ENCODE measurements at regions not wholly inside any gene's neighbourhood (a gene's known extent, or its start where the extent isn't known, plus 50 kb on each side); places are given as distances from the start of the nearest gene placed in this dataset.

GRCh38 chr3:87780811-87781210, 278.0 kb downstream of the CGGBP1 start:
- no peak for TF ChIP-seq CTCF (IDR thresholded peaks at IDR 0.05)
- TF ChIP-seq POLR2A (IDR thresholded peaks at IDR 0.05) = no peak
- no peak for ATAC-seq
- no peaks in the 10 kb centered on the region for H3K36me3 ChIP-seq (replicated peaks in 1 of 2; ENCODE audit: insufficient read depth in 1 of 2, low read depth in 2 of 2)
- H3K27ac ChIP-seq = no peak overlapping the region
- no peaks in the 10 kb centered on the region for H3K4me1 ChIP-seq
- no peaks in the 10 kb centered on the region for H3K9me3 ChIP-seq
- H3K27me3 ChIP-seq = no peaks in the 10 kb centered on the region
- intact Hi-C loops (cut with DNase I) = no loop called here
- no peak overlapping the region for H3K4me3 ChIP-seq
- 60 to 87% methylated on average over 2 of the region's 2 CpGs for WGBS, 2 donors
- DNase-seq = no peak

GRCh38 chr3:87778876-87779275, 279.9 kb downstream of the CGGBP1 start:
- TF ChIP-seq POLR2A (IDR thresholded peaks at IDR 0.05) (no peak), CTCF (IDR thresholded peaks at IDR 0.05) (no peak)
- H3K9me3 ChIP-seq = no peaks in the 10 kb centered on the region

DNA sequence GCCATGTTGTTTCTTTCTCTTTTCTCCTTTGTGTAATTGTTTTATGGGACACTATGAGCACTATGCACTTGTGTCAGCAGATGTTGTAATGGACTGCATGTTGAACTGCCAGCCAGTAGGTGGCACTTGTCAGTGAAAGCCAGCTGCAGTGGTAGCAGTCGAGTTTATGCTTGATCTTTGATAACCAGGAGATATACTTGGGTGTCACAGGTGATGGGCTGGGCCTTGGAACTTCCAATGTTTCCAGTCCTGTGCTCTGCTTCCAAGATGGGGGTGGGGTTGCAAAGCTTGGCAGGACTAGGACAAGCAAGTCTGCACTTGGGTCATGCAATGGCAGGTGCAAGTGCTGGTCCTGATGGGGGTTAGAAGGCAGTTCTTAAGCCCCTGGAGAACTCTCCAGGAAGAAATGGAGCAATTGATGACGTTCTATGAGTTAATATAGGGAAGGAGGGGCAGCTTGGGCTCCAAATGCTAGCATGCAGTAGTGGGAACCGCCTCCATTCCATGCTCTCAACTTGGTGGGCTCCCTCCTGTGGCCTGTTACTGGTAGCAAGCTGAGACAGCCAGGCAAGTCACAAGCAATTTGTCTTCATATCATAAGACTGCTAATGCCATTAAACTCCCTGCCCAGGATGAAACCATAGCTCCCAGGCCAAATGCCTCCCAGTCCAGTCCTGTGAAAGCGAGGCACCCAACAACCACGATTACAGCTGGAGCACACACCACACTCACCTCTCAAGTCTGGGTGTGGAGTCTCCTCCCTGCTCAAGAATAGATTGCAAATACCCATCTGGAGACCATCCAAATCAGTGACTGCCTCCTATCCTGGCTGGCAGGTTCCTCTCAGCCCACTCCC, 287.2 kb downstream of the CGGBP1 start:
- peak in 6 of 7 experiments; percentile 38 to 64 (median 55) for TF ChIP-seq CTCF (IDR thresholded peaks at IDR 0.05)
- no peak for TF ChIP-seq POLR2A (IDR thresholded peaks at IDR 0.05)
- intact Hi-C loops (cut with DNase I) = no loop called here
- no peak overlapping the region for H3K27ac ChIP-seq
- H3K4me3 ChIP-seq = no peak overlapping the region
- ATAC-seq (peak; percentile 63), DNase-seq (peak; percentile 28 to 43 (median 32))
- H3K27me3 ChIP-seq = no peaks in the 10 kb centered on the region
- H3K4me1 ChIP-seq = no peaks in the 10 kb centered on the region
- WGBS, 2 donors = 54 to 57% methylated on average over 5 of the region's 5 CpGs
- H3K9me3 ChIP-seq = no peaks in the 10 kb centered on the region
- H3K36me3 ChIP-seq (replicated peaks in 1 of 2; ENCODE audit: insufficient read depth in 1 of 2, low read depth in 2 of 2) = no peaks in the 10 kb centered on the region

More at GRCh38 chr3:87778876-87779275, 279.9 kb downstream of the CGGBP1 start:
- no peak overlapping the region for H3K4me3 ChIP-seq
- H3K27ac ChIP-seq = no peak overlapping the region
- no peaks in the 10 kb centered on the region for H3K27me3 ChIP-seq
- no peak for ATAC-seq
- DNase-seq = no peak
- no peaks in the 10 kb centered on the region for H3K36me3 ChIP-seq (replicated peaks in 1 of 2; ENCODE audit: insufficient read depth in 1 of 2, low read depth in 2 of 2)
- WGBS, 2 donors = 45 to 46% methylated on average over 1 of the region's 1 CpG
- intact Hi-C loops (cut with DNase I) = no loop called here
- H3K4me1 ChIP-seq = no peaks in the 10 kb centered on the region

- intact Hi-C loops (cut with DNase I) = no loop called here
- no peak for DNase-seq
- Histone ChIP-seq H3K4me3 (no peak overlapping the region), H3K36me3 (replicated peaks in 1 of 2; ENCODE audit: insufficient read depth in 1 of 2, low read depth in 2 of 2) (no peaks in the 10 kb centered on the region), H3K27ac (no peak overlapping the region), H3K4me1 (no peaks in the 10 kb centered on the region), H3K9me3 (no peaks in the 10 kb centered on the region), H3K27me3 (no peaks in the 10 kb centered on the region)
- ATAC-seq = no peak
- 46 to 49% methylated on average over 2 of the region's 2 CpGs for WGBS, 2 donors
- TF ChIP-seq CTCF (IDR thresholded peaks at IDR 0.05) (no peak), POLR2A (IDR thresholded peaks at IDR 0.05) (no peak)
These were observed 292.1 kb downstream of the CGGBP1 start for GRCh38 chr3:87766721-87767120.

DNA sequence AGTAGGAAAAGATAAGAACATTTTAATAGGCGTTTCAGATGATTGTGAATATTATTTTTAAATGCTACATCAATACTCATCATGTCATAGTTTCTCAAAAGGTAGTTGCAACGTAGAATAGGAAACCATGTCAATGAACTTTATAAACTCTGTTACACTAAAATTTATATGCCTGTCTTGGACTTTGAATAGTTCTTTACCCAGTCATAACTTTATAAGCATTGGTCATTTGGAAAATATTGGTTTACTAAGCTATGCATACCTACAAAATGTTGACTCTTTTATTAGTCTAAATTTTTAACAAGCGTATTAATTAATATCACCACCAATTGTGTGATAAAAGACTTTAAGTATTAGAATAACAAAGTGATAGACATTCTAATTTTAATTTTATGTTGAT, 293.5 kb downstream of the CGGBP1 start:
- intact Hi-C loops (cut with DNase I) = no loop called here
- no peak for TF ChIP-seq CTCF (IDR thresholded peaks at IDR 0.05)
- TF ChIP-seq POLR2A (IDR thresholded peaks at IDR 0.05) = no peak
- H3K4me1 ChIP-seq = no peaks in the 10 kb centered on the region
- H3K27ac ChIP-seq = no peak overlapping the region
- ATAC-seq (no peak), DNase-seq (no peak)
- no peaks in the 10 kb centered on the region for H3K27me3 ChIP-seq
- no peaks in the 10 kb centered on the region for H3K36me3 ChIP-seq (replicated peaks in 1 of 2; ENCODE audit: insufficient read depth in 1 of 2, low read depth in 2 of 2)
- H3K4me3 ChIP-seq = no peak overlapping the region
- H3K9me3 ChIP-seq = no peaks in the 10 kb centered on the region
- 64 to 66% methylated on average over 3 of the region's 3 CpGs for WGBS, 2 donors

Measured in body of pancreas (tissue), 4 donors.